NCI-H2227 (cell line): ENCODE measurements at regions not wholly inside any gene's neighbourhood (a gene's known extent, or its start where the extent isn't known, plus 50 kb on each side); places are given as distances from the start of the nearest gene placed in this dataset.
"Not testable (repeated sequence)": the region's sequence is repeated elsewhere in the genome, so short reads cannot be mapped to it uniquely, and the experiment has no call there.

Experiments used
- DNase-seq: peaks from one replicate; lab custom pipeline; 2025; ENCODE audit not compliant: unreplicated experiment; lab: John Stamatoyannopoulos, UW

- no peak for DNase-seq
Measured at GRCh38 chr5:24112420-24112819, 532.4 kb downstream of the CDH10 start.

DNA sequence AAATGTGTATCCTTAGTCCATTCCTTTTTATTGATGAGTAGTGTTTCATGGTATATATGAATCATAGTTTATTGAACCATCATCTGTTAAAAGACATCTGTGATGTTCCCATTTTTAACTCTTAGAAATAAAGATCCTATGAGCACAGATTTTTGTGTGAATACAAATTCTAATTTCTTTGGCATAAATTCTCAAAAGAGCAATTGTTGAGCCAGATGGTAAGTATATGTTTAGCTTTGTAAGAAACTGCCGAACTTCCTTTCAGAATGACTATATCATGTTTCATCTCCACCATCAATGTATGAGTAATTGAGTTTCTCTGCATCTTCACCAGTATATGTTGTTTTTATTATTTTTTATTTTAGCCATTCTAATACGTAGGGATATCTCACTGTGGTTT, 526.4 kb downstream of the CDH10 start:
- no peak for DNase-seq

DNA sequence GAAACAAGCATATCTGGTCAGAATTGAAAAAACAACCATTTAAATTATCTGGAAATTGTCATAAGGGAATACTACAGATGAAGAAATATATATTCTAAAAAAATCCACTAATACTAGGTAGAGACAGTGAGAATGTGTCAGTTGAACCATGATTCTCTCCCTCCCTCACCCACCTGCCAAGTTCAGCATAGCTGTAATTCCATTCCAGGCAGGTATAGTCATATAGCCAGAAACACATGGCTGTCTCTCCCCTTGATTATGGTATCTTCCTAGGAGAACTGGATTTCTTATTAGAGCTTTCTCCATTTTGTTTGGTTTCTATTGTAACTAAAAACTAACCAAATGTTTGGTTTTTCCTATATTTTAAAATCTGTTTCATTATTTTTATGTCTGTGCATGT, 509.2 kb downstream of the CDH10 start:
- DNase-seq, result no peak

- no peak for DNase-seq
Measured at GRCh38 chr5:24141046-24141445, 503.7 kb downstream of the CDH10 start.

- DNase-seq, result no peak
Measured at GRCh38 chr5:24142341-24142740, 502.4 kb downstream of the CDH10 start.

GRCh38 chr5:24145806-24146205, 499.0 kb downstream of the CDH10 start:
- DNase-seq, result no peak

GRCh38 chr5:24161559-24161958, 483.2 kb downstream of the CDH10 start:
- DNase-seq, result no peak

DNA sequence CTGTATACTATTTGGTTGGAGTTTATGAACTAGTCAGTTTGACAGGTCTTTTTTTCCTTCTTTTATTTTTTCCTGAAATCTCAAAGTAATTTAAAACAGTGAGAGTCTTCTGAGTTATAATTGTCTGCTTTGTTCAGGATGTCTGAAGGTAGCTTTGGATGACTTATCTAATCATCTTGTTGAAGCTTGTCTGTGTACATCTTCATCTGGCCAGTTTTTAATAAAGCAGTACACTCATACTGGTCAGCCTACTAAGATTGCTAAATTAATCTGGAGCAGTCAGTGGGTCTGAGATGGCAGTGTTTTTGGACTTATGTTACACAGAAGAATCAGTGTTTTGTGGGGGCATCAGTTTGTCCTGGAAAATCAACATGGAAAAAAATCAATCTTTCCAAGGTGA, 482.4 kb downstream of the CDH10 start:
- no peak for DNase-seq

- no peak for DNase-seq
Measured at GRCh38 chr5:24163091-24163490, 481.7 kb downstream of the CDH10 start.

GRCh38 chr5:24167806-24168205, 477.0 kb downstream of the CDH10 start:
- no peak for DNase-seq

- DNase-seq, result no peak
Measured at GRCh38 chr5:24170026-24170425, 474.8 kb downstream of the CDH10 start.

GRCh38 chr5:24170930-24171329, 473.8 kb downstream of the CDH10 start:
- not testable (repeated sequence) for DNase-seq

- no peak for DNase-seq
Measured at GRCh38 chr5:24177821-24178220, 467.0 kb downstream of the CDH10 start.

DNA sequence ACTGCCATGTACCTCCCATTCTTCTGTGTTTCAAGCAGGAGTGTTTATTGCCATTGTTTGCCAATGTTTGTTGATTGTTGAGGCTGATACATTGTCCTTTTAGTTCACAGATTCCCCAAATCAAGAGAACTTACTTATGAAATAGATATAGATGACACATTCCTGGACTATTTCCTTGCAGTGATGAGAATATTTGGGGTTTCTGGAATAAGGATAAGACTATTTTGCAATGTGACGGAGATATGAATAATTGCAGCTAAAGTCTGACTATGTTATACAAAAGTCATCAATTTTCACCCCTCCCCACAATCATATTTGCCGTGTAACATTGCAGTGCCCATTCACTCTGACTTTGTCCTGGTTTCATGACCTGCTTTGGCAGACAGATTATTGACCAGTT, 460.8 kb downstream of the CDH10 start:
- DNase-seq, result no peak

DNA sequence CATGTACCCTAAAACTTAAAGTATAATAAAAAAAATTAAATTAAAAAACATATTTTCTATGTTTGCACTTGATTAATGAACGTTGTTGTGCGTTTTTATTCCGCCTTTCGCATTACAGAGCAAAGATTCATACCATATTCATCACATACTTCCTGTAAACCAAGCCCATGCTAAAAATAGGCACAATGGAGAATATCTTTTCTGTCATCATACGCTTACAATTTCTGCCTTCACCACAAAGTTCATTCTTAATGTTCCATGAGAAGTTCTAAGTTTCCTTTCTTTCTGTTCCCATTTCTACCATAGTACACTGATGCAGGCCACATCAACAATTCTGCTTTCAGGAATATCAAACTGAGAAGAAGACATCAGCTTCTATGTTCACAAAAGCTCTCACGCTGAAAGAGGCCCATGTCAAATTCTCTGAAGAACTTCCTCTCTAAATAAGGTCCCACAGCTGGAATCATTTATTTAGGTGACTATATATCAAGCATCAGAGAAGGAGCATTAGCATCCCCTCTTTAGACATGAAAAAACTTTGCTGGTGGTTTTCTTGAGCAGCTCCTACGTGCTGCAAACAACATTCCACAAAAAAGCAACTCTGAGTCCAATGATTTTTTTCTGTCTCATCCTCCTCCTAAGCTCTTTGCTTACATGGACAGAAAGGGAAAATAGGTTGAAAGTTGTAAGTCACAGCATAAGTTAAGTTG, 456.4 kb downstream of the CDH10 start:
- DNase-seq, result no peak

DNA sequence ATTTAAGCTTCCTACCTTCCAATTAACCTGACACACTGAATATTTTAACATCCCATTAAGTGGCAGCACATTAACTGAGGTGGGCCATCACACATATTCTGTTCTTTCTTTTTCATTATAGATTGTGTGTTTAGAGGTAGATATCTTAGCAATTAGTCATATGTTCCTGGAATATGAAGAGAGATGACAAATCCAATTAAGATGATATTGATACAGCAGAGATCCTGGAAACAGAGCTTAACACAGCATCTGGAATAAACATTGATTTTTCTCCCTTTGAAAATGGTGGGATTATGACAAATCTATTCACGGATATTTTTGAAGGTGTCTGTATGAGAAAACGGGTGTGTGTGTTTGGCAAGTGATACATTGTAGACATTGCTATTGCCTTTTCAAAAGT, 448.0 kb downstream of the CDH10 start:
- DNase-seq, result no peak

DNA sequence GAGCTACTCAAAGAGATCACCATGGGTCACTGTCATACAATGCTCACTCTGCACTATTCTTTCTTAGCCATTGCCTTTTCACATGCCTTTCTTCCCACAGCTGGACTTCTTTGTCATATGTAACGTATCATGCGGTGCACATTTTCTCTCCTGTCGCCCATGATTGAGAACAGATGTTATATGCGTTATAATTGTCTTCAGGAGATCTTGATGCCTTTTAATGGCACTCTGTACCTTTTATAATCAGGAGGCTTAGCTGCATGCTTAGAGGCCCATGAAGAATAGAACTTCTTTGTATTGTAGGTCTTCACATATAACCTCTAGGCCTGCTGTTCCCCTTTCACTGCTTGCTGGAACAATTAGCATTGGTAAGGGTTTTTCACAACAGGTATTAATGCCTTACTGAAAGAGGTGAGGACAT, 436.1 kb downstream of the CDH10 start:
- DNase-seq, result peak; percentile 65

DNA sequence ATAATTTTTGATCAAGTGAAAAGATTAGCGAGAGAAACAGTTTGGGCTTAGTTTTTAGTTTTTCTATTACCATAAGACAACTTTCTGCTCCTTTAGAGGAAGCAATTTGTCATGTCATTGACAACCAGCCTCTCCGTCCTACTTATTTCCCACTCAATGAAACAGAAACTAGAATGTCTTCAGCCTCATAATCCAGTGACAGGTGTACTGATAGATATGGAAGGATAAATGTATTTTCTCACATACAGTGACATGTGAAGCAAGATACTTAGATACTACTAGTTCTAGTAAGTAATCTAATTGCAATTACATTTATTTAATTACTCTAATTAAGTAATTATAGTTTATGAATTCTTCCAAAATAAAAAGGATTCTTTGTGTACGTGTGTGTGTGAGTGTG, 429.7 kb downstream of the CDH10 start:
- no peak for DNase-seq

DNA sequence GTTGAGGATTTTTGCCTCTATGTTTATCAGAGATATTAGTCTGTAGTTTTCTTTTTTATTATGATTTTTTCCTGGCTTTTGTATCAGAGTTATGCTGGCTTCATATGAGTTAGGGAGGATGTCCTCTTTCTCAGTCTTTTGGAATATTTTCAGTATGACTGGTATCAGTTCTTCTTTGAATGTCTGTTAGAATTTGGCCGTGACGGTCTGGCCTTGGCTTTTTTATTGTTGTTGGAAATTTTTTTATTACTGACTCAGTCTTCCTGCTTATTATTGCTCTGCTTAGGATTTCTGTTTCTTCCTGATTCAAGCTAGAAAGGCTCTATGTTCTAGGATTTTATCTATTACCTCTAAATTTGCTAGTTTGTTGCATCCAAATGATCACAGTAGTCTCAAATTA, 421.9 kb downstream of the CDH10 start:
- no peak for DNase-seq

- DNase-seq, result no peak
Measured at GRCh38 chr5:24225051-24225450, 419.7 kb downstream of the CDH10 start.

- DNase-seq, result no peak
Measured at GRCh38 chr5:24226479-24226878, 418.3 kb downstream of the CDH10 start.

DNA sequence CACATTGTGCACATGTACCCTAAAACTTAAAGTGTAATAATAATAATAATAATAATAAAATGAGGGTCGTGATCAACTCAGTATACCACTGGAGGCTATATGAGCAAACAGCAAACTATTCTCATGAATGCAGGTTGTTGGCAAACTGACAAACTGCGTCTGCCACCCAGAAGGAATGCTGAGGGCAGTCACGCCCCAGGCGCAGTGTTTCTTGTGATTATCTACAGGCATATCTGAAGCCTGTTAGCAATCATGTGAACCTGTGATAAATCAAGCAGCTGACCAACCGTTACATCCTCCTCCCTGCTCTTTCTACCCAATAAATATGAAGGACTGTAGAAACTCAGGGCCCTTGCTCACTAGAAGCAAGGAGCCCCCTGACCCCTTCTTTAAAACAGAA, 416.9 kb downstream of the CDH10 start:
- DNase-seq, result not testable (repeated sequence)

GRCh38 chr5:24232041-24232440, 412.7 kb downstream of the CDH10 start:
- no peak for DNase-seq
